Activated naive CD4-positive, alpha-beta T cell treated with anti-CD3 and anti-CD28 coated beads, Interleukin-2, amount 50 U/mL, for 16 hours (primary cell): ENCODE measurements at regions not wholly inside any gene's neighbourhood (a gene's known extent, or its start where the extent isn't known, plus 50 kb on each side); places are given as distances from the start of the nearest gene placed in this dataset.

Experiments
- DNase-seq: peaks from one replicate; pipeline ENCODE4 v3.0.0-alpha.2; 2020

DNA sequence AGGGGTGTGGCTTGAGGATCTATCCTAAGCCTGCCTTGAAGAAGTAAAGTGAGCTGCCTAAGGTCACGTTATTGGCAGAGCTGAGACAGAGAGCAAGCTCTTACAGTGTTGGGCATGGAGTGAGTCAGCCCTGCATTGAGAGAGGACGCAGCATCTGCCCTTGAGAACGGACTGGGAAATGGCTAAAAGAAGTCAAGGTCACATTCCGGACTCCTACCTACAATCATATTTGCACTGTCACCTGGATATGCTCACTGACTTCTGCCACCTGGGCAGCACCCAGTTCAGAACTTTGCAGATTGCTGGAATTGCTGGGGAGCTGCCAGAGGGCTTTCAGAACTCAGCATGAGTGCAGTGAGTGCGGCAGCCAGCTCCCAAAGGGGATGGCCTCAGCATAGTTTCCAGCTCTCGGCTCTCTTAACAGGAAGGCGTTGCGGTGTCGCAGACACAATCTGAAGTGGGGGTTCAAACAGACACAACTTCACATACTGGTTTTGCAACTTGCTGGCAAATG is 199.3 kb upstream of the SGK1 start:
- no peak for DNase-seq

GRCh38 chr6:134516582-134516981 is 198.7 kb upstream of the SGK1 start:
- no peak for DNase-seq

GRCh38 chr6:134515986-134516385 is 198.1 kb upstream of the SGK1 start:
- DNase-seq: no peak

DNA sequence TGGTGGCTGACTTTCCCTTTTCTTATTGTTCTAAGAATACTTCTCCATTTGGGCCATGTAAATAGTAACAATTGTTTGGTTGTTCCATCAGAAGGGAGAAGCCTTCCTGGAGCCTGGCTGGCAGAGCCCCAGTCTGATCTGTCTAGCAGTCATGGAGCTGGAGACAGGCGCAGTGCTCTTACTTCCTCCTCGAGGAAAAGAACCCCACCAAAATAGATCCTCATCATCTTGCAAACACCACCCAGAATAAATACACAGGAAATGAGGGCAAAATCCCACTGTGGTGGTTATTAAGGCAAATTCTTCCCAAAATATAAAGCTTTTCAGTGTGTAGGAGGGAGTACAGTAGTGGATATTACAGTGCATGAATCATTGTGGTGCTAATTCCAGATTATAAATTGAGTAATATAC is 195.1 kb upstream of the SGK1 start:
- no peak for DNase-seq

DNA sequence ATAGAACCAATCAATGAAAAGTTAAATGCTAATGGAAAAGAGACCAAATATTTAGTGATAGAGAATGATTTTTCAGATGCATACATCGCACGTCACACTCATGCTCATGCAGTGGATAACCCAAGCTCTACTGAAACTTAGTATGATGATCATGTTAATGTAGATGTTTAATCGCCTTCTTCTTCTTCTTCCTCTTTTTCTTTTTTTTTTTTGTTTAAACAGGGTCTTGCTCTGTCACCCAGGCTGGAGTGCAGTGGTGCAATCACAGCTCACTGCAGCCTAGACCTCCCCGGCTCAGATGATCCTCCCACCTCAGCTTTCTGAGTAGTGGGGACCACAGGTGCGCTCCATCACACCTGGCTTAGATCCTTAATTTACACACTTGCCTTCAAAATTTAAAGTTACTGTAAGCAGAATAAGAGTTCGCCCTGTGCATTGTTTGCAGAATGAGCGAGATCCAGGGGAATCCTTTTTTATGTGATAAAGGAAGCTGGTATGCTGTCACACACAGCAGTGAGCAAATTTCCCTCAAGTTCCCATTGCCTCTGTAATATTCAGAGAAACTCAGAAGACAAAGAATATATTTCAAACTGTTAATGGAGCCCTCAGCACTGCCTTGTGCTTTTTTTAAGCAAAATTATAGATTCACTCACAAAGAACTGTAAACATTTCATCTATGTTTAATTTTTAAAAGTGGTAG is 194.2 kb upstream of the SGK1 start:
- no peak for DNase-seq

- no peak for DNase-seq
These were observed 193.0 kb upstream of the SGK1 start for GRCh38 chr6:134510920-134511319.

DNA sequence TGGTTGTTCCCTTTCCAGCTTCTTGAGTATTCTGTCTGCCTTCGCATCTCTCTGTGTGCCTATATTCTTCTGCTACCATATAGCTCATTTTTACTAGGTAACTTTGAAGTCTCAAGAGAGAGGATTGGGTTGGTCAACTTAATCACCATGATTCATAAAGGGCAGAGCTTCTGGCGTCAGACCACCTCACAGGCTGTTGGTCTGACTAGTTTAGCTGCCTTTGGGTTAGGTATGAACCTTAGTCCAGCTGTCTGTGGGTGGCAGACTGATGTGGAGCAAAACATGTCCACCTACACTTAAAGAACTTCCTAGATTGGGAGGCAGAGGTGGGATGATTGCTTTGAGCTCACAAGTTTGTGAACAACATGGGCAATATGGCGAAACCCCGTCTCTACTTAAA is 192.2 kb upstream of the SGK1 start:
- no peak for DNase-seq

DNA sequence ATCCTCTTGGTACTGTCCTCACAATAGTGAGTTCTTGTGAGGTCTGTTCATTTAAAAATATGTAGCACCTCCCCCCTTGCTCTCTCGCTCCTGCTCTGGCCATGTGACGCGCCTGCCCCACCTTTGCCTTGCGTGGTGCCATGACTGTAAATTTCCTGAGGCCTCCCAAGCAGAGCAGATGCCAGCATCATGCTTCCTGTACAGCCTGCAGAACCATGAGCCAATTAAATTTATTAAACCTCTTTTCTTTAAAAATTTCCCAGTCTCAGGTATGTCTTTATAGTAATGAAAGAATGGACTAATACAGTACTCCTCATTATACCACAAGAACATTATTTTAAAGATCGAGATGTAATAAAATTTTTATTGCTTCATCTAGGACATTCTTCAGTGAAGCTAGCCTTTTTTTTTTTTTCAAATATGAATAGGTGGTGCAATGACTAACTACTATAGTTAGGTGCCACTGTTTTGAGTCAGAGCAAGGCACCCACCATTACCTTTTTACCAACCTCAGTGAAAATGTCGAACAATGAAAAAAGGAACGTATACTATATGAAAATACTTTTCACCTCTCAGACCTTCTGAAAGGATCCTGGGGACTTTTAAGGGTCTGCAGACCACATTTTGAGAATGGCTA is 191.1 kb upstream of the SGK1 start:
- no peak for DNase-seq

GRCh38 chr6:134506162-134506561 is 188.2 kb upstream of the SGK1 start:
- DNase-seq: no peak

GRCh38 chr6:134503585-134504281 is 185.8 kb upstream of the SGK1 start:
- no peak for DNase-seq

- no peak for DNase-seq
These were observed 185.0 kb upstream of the SGK1 start for GRCh38 chr6:134502614-134503549.

GRCh38 chr6:134495890-134496248 is 178.0 kb upstream of the SGK1 start:
- DNase-seq: no peak

DNA sequence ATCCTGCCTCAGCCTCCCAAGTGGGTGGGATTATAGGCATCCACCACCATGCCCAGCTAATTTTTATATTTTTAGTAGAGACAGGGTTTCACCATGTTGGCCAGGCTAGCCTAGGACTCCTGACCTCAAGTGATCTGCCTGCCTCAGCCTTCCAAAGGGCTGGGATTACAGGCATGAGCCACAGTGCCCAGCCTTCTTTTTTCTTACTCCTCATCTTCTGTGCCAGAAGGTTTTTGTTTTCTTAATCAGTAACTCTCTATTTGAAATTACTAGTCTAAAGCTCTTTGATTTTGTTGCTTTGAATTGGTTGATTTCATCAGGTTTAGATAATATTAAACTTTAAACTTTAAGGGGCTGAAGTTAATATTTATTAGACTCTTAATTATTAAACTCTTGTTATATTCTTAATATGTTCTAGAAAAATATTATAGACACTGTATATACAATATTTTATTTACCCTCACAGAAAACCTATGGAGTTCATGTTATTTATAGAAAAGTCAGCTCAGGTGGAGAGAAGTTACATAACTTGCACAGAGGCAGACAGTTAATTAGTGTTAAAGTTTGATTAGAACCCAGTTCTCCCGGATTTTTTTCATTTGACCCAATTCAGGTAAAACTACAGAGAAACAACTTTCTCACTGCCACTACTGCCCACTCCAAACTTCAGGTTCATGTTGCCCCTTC is 177.4 kb upstream of the SGK1 start:
- no peak for DNase-seq

DNA sequence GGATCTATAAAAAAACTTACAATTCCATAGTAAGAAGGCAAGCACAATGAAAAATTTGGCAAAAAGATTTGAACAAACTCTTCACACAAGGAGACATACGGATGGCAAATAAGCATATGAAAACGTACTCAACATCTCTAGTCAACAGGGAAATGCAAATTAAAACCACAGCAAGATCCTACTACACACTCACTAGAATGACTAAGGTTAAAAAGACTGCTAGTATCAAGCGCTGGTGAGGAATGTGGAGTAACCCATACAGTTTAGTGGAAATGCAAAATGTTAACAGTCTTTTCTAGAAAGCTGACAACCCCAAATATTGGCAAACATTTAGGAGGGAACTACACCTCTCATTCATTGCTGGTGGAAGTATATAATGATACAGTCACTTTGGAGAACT is 175.9 kb upstream of the SGK1 start:
- no peak for DNase-seq

DNA sequence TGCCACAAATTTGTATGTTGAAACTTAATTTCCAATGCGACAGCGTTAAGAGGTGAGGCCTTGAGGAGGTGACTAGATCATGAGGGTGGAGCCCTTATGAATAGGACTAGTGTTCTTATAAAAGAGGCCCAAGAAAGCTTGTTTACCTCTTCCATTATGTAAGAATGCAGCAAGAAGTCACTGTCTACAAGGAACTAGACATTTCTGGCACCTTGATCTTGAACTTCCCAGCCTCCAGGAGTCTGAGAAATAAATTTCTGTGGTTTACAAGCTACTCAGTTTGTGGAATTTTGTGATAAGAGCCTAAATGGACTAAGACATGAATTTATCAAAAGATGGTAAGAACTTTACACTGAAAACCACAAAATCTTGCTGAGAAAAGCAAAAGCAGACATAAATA is 173.6 kb upstream of the SGK1 start:
- no peak for DNase-seq

DNA sequence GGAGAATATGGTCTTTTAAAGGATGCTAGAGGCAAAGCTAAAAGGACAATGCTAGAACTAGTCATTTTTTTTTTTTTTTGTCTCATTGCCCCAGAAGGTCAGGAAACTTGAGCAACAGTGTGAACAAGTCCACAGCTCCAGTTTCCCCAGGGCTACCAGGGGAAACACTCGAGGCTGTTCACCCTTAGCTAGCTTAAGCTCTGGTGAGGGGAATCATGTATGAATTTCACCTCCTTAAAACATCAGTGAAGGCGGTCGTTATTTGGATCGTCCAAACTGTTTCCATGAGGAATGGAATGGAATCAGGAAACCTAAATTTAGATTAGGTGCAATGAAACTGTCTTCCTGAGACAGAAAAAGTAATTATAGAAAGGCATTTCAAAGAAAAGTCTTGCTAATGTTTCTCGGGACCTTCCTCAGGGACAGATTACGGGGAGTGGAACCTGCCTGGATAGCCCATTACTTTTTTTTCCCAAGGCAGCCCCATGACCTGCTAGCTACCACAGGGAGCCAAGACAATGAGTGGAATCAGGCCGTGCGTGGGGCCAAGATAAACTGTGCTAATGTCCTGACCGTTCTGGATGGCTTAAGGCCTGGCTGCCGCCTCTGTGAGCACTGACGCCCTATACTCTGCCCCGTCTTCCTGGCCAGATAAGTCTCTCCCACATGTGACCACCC is 164.8 kb upstream of the SGK1 start:
- no peak for DNase-seq

GRCh38 chr6:134481966-134482365 is 164.1 kb upstream of the SGK1 start:
- no peak for DNase-seq

DNA sequence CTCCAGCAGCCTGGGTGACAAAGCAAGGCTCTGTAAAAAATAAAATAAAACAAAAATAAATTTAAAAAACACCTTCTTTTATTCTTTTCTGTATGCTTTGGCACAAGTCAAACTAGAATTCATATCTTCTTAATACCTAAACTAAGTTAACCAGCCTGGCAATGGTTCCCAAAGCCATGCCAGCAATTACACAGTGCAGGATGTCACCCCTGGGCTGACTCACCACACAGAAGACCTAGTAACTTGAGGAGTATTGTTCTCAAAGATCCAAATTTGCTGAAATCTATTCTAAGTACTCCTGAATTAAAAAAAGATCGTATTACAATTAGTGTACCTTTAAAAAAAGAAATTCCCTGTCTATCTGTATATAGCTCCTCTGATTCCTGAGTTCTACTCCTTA is 162.7 kb upstream of the SGK1 start:
- no peak for DNase-seq

- no peak for DNase-seq
These were observed 161.0 kb upstream of the SGK1 start for GRCh38 chr6:134478764-134479399.

GRCh38 chr6:134477991-134478635 is 160.2 kb upstream of the SGK1 start:
- DNase-seq: no peak

- no peak for DNase-seq
These were observed 157.0 kb upstream of the SGK1 start for GRCh38 chr6:134474955-134475354.
